H9 (cell line): ENCODE measurements at regions not wholly inside any gene's neighbourhood (a gene's known extent, or its start where the extent isn't known, plus 50 kb on each side); places are given as distances from the start of the nearest gene placed in this dataset.

Experiments
- DNase-seq: peaks from one replicate; pipeline ENCODE4 v3.0.0-alpha.2; 2017
- H2AFZ ChIP-seq: one replicate; pipeline ENCODE4 v1.6.1; 2013; ENCODE audit warnings: mild to moderate bottlenecking, low read length, control low read depth, moderate library complexity
- H2AK5ac ChIP-seq: 2 replicates; pipeline ENCODE4 v1.6.1; 2013; ENCODE audit warnings: low read length, control low read depth, mixed read lengths; ENCODE audit not compliant: insufficient read length
- H2BK120ac ChIP-seq: one replicate; pipeline ENCODE4 v1.6.1; 2013; ENCODE audit warnings: low read depth, mild to moderate bottlenecking, low read length, control low read depth, inconsistent platforms; ENCODE audit not compliant: poor library complexity, severe bottlenecking
- H2BK12ac ChIP-seq: 2 replicates; pipeline ENCODE4 v1.6.1; 2013; ENCODE audit warnings: low read length, control low read depth, mixed read lengths, low read depth; ENCODE audit not compliant: insufficient read length
- H2BK15ac ChIP-seq: 2 replicates; pipeline ENCODE4 v1.6.1; 2013; ENCODE audit warnings: low read depth, low read length, control low read depth
- H2BK20ac ChIP-seq: one replicate; pipeline ENCODE4 v1.6.1; 2013; ENCODE audit warnings: low read depth, mild to moderate bottlenecking, low read length, control low read depth, inconsistent platforms; ENCODE audit not compliant: poor library complexity, severe bottlenecking
- H2BK5ac ChIP-seq: 2 replicates; pipeline ENCODE4 v1.6.1; 2013; ENCODE audit warnings: low read length, control low read depth, mixed read lengths; ENCODE audit not compliant: insufficient read length
- H3K14ac ChIP-seq: 2 replicates; pipeline ENCODE4 v1.6.1; 2013; ENCODE audit warnings: low read length, control low read depth; ENCODE audit not compliant: insufficient read depth
- H3K18ac ChIP-seq: 2 replicates; pipeline ENCODE4 v1.6.1; 2013; ENCODE audit warnings: low read depth, mild to moderate bottlenecking, mixed read lengths, low read length, control low read depth; ENCODE audit not compliant: insufficient read length
- H3K23ac ChIP-seq: 2 replicates; pipeline ENCODE4 v1.6.1; 2013; ENCODE audit warnings: low read length, control low read depth, mixed read lengths, low read depth; ENCODE audit not compliant: insufficient read length
- H3K23me2 ChIP-seq: 2 replicates; pipeline ENCODE4 v1.6.1; 2013; ENCODE audit warnings: low read depth, mild to moderate bottlenecking, mixed read lengths, low read length, control low read depth; ENCODE audit not compliant: insufficient read length, poor library complexity, severe bottlenecking
- H3K27ac ChIP-seq: 2 replicates; pipeline ENCODE4 v1.5.1; 2013; ENCODE audit warnings: low read length, control low read depth, mixed read lengths, low read depth; ENCODE audit not compliant: insufficient read length
- H3K27me3 ChIP-seq: 2 replicates; pipeline ENCODE4 v1.6.1; 2013; ENCODE audit warnings: low read length, control low read depth, inconsistent platforms; ENCODE audit not compliant: insufficient read depth
- H3K4ac ChIP-seq: 2 replicates; pipeline ENCODE4 v1.6.1; 2013; ENCODE audit warnings: low read depth, mild to moderate bottlenecking, control low read depth, inconsistent platforms, low read length, moderate library complexity
- H3K4me1 ChIP-seq: 2 replicates; pipeline ENCODE4 v1.6.1; 2013; ENCODE audit warnings: low read length, control low read depth, inconsistent platforms; ENCODE audit not compliant: insufficient read depth
- H3K4me2 ChIP-seq: 2 replicates; pipeline ENCODE4 v1.6.1; 2013; ENCODE audit warnings: low read length, control low read depth, mixed read lengths; ENCODE audit not compliant: insufficient read length, insufficient read depth
- H3K56ac ChIP-seq: 2 replicates; pipeline ENCODE4 v1.6.1; 2013; ENCODE audit warnings: low read depth, mild to moderate bottlenecking, mixed read lengths, low read length, control low read depth; ENCODE audit not compliant: insufficient read length
- H3K79me1 ChIP-seq: 2 replicates; pipeline ENCODE4 v1.6.1; 2013; ENCODE audit warnings: low read depth, mild to moderate bottlenecking, moderate library complexity, low read length, control low read depth, inconsistent platforms; ENCODE audit not compliant: insufficient read depth, poor library complexity, severe bottlenecking
- H3K79me2 ChIP-seq: 2 replicates; pipeline ENCODE4 v1.6.1; 2013; ENCODE audit warnings: low read length, control low read depth, inconsistent platforms; ENCODE audit not compliant: insufficient read depth
- H3K9ac ChIP-seq: 2 replicates; pipeline ENCODE4 v1.6.1; 2013; ENCODE audit warnings: low read length, control low read depth, mixed read lengths; ENCODE audit not compliant: insufficient read length; ENCODE audit errors: extremely low read depth
- H3K9me3 ChIP-seq: one replicate; pipeline ENCODE4 v1.6.1; 2013; ENCODE audit warnings: low read depth, low read length, inconsistent platforms; ENCODE audit not compliant: control insufficient read depth
- H3T11ph ChIP-seq: one replicate; pipeline ENCODE4 v1.6.1; 2013; ENCODE audit warnings: mild to moderate bottlenecking, low read length, control low read depth, inconsistent platforms
- H4K20me1 ChIP-seq: one replicate; pipeline ENCODE4 v1.6.1; 2013; ENCODE audit not compliant: control insufficient read depth, insufficient read length, insufficient read depth
- H4K5ac ChIP-seq: 2 replicates; pipeline ENCODE4 v1.6.1; 2013; ENCODE audit warnings: low read depth, mild to moderate bottlenecking, mixed read lengths, low read length, control low read depth; ENCODE audit not compliant: insufficient read length
- H4K8ac ChIP-seq: replicated peaks from 2 replicates; pipeline ENCODE4 v1.6.1; 2013; ENCODE audit warnings: low read length, control low read depth, mixed read lengths, low read depth; ENCODE audit not compliant: insufficient read length
- H4K91ac ChIP-seq: 2 replicates; pipeline ENCODE4 v1.6.1; 2013; ENCODE audit warnings: low read depth, mild to moderate bottlenecking, moderate library complexity, mixed read lengths, low read length, control low read depth; ENCODE audit not compliant: insufficient read length
- H3K27ac Mint-ChIP-seq, 3 experiments: 2 replicates in 2 of 3; 3 replicates in 1 of 3; pipeline ENCODE4 v1.8.0; 2020 to 2021; ENCODE audit warnings: mixed read lengths in 3 of 3, mild to moderate bottlenecking in 1 of 3, moderate library complexity in 1 of 3
- H3K27me3 Mint-ChIP-seq: 2 replicates; pipeline ENCODE4 v1.8.0; 2021; ENCODE audit warnings: low read depth, mild to moderate bottlenecking, moderate library complexity, mixed read lengths
- H3K36me3 Mint-ChIP-seq, 3 experiments: 2 replicates in 2 of 3; 3 replicates in 1 of 3; pipeline ENCODE4 v1.8.0; 2020 to 2021; ENCODE audit warnings: low read depth in 3 of 3, mixed read lengths in 3 of 3; ENCODE audit not compliant: insufficient read depth in 1 of 3
- H3K4me1 Mint-ChIP-seq, 2 experiments: 2 replicates each; pipeline ENCODE4 v1.8.0; 2020; ENCODE audit warnings: mixed read lengths in 2 of 2
- H3K4me3 Mint-ChIP-seq, 2 experiments: 2 replicates in 1 of 2; 3 replicates in 1 of 2; pipeline ENCODE4 v1.8.0; 2020 to 2021; ENCODE audit warnings: mild to moderate bottlenecking in 2 of 2, mixed read lengths in 2 of 2, moderate library complexity in 1 of 2
- H3K9me3 Mint-ChIP-seq, 2 experiments: 2 replicates in 1 of 2; 3 replicates in 1 of 2; pipeline ENCODE4 v1.8.0; 2020; ENCODE audit warnings: mild to moderate bottlenecking in 2 of 2, mixed read lengths in 2 of 2, moderate library complexity in 1 of 2
- WGBS: extraction: QIAGEN DNeasy Blood & Tissue Kit; methylation state at CpG from one replicate; pipeline ENCODE4 v1.1.7; 2013; ENCODE audit warnings: missing lambda C conversion rate, low lambda C conversion rate, mixed read lengths; ENCODE audit not compliant: insufficient read length; ENCODE audit errors: extremely low coverage; 5-methylcytosine and 5-hydroxymethylcytosine counted together
- TF ChIP-seq, protein P1 (sequence below): fragments of 200-600 bp; sonication (generic); conservative IDR thresholded peaks from 3 replicates; pipeline ENCODE4 v1.8.0; 2021; ENCODE audit warnings: antibody characterized with exemption, mild to moderate bottlenecking

DNA sequence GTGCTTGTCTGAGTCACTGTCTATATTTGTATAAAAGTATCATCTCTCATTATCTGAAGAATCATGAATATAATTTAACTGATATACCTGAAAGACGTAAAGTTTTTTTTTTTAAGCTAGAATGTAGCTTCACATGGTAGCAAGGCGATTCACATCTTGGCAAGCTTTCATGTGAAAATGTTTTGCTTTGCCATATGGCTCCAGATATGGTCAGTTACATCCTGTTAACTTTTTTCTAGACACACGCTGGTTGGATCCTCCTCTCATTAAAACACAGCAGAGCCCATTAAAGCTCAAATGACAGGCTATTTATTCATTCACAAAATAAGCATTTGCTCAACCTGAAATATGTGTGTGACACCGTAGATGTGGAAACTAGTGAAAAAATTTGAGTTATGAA is 412.8 kb downstream of the KIF2B start:
- H3K4ac ChIP-seq: no peak overlapping the region
- H2BK12ac ChIP-seq: no peak overlapping the region
- H3T11ph ChIP-seq: no peak overlapping the region
- DNase-seq: no peak
- no peak overlapping the region for H2BK120ac ChIP-seq
- H3K18ac ChIP-seq: no peak overlapping the region
- H3K4me1 ChIP-seq: no peaks in the 10 kb centered on the region
- no peak overlapping the region for H2BK15ac ChIP-seq
- H4K20me1 ChIP-seq: no peaks in the 10 kb centered on the region
- H3K9ac ChIP-seq: no peak overlapping the region
- no peak overlapping the region for H4K5ac ChIP-seq
- no peaks in the 10 kb centered on the region for H3K27me3 ChIP-seq
- no peaks in the 10 kb centered on the region for H3K4me1 Mint-ChIP-seq
- no peak overlapping the region for H3K27ac Mint-ChIP-seq
- no peaks in the 10 kb centered on the region for H3K79me1 ChIP-seq
- H4K91ac ChIP-seq: no peak overlapping the region
- H2AFZ ChIP-seq: no peak overlapping the region
- H3K23ac ChIP-seq: no peak overlapping the region
- H3K9me3 ChIP-seq: no peaks in the 10 kb centered on the region
- no peak overlapping the region for H3K14ac ChIP-seq
- no peak overlapping the region for H3K56ac ChIP-seq
- peaks cover 3 to 12% (median 6%) of the 10 kb centered on the region in 3 experiments; a peak in 6 of 7 replicates for H3K36me3 Mint-ChIP-seq
- no CpG with 5 or more reads among the region's 4 CpGs for whole genome bisulfite sequencing
- no peak overlapping the region for H3K4me3 Mint-ChIP-seq
- no peak overlapping the region for H2BK5ac ChIP-seq
- no peaks in the 10 kb centered on the region for H3K79me2 ChIP-seq
- no peak overlapping the region for H2AK5ac ChIP-seq
- H2BK20ac ChIP-seq: no peak overlapping the region
- no peaks in the 10 kb centered on the region for H3K23me2 ChIP-seq
- H3K4me2 ChIP-seq: no peak overlapping the region
- TF ChIP-seq, protein P1, sequence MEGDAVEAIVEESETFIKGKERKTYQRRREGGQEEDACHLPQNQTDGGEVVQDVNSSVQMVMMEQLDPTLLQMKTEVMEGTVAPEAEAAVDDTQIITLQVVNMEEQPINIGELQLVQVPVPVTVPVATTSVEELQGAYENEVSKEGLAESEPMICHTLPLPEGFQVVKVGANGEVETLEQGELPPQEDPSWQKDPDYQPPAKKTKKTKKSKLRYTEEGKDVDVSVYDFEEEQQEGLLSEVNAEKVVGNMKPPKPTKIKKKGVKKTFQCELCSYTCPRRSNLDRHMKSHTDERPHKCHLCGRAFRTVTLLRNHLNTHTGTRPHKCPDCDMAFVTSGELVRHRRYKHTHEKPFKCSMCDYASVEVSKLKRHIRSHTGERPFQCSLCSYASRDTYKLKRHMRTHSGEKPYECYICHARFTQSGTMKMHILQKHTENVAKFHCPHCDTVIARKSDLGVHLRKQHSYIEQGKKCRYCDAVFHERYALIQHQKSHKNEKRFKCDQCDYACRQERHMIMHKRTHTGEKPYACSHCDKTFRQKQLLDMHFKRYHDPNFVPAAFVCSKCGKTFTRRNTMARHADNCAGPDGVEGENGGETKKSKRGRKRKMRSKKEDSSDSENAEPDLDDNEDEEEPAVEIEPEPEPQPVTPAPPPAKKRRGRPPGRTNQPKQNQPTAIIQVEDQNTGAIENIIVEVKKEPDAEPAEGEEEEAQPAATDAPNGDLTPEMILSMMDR: no peak
- no peak overlapping the region for H4K8ac ChIP-seq
- H3K27me3 Mint-ChIP-seq: no peaks in the 10 kb centered on the region
- H3K9me3 Mint-ChIP-seq: peaks cover 7 to 13% of the 10 kb centered on the region in 2 experiments
- H3K27ac ChIP-seq: no peak overlapping the region
